Aorta (tissue), 5 donors: ENCODE measurements at regions not wholly inside any gene's neighbourhood (a gene's known extent, or its start where the extent isn't known, plus 50 kb on each side); places are given as distances from the start of the nearest gene placed in this dataset.
"Not testable (repeated sequence)": the region's sequence is repeated elsewhere in the genome, so short reads cannot be mapped to it uniquely, and the experiment has no call there.

Experiments used
- ATAC-seq: fragments of 200-7000 bp; cut with Tn5 transposase; one replicate; pipeline ENCODE4 v1.9.1; 2022; ENCODE audit warnings: moderate library complexity; ENCODE audit not compliant: low FRiP score
- DNase-seq, 2 donors: peaks; one replicate each; pipeline ENCODE4 v3.0.0-alpha.2; 2020
- H3K27ac ChIP-seq, 2 donors: one replicate each; pipeline ENCODE4 v1.5.1; 2013; ENCODE audit warnings: low read length in 2 of 2, mild to moderate bottlenecking in 2 of 2, moderate library complexity in 2 of 2, control low read depth in 1 of 2, inconsistent platforms in 1 of 2, low read depth in 1 of 2
- H3K27me3 ChIP-seq, 2 donors: one replicate each; pipeline ENCODE4 v1.6.1; 2013; ENCODE audit warnings: control low read depth in 1 of 2, low read length in 1 of 2, mild to moderate bottlenecking in 1 of 2, moderate library complexity in 1 of 2; ENCODE audit not compliant: insufficient read depth in 2 of 2, control insufficient read depth in 1 of 2
- H3K36me3 ChIP-seq, 2 donors: one replicate each; pipeline ENCODE4 v1.6.1; 2013; ENCODE audit warnings: control low read depth in 1 of 2, low read length in 1 of 2, mild to moderate bottlenecking in 1 of 2; ENCODE audit not compliant: insufficient read depth in 2 of 2, control insufficient read depth in 1 of 2
- H3K4me1 ChIP-seq, 2 donors: one replicate each; pipeline ENCODE4 v1.6.1; 2013; ENCODE audit warnings: low read length in 2 of 2, control low read depth in 1 of 2, mild to moderate bottlenecking in 1 of 2, moderate library complexity in 1 of 2; ENCODE audit not compliant: insufficient read depth in 2 of 2, control insufficient read depth in 1 of 2
- H3K4me3 ChIP-seq, 2 donors: one replicate each; pipeline ENCODE4 v1.5.1; 2013; ENCODE audit warnings: low read length in 2 of 2, control low read depth in 1 of 2, mild to moderate bottlenecking in 1 of 2
- H3K9me3 ChIP-seq: one replicate; pipeline ENCODE4 v1.6.1; 2013; ENCODE audit warnings: mild to moderate bottlenecking, low read length; ENCODE audit not compliant: control insufficient read depth
- WGBS, 2 donors: extraction: QIAGEN DNeasy Blood & Tissue Kit; methylation state at CpG; one replicate each; pipeline ENCODE4 v1.1.7; 2013; 5-methylcytosine and 5-hydroxymethylcytosine counted together
- intact Hi-C, 2 donors: fragments of 100-400 bp; cut with DNase I; formaldehyde crosslinking; loops; one replicate each; pipeline versions ENCODE4 v1.14.2 to v1.15.0; 2022
- donor health status: healthy with polysubstance abuse.
- donor health status: Bipolar disorder and iron deficiency.
- donor health status: DM: no; HTN: no; CAD: no.
- donor health status: DM: no; HTN: no; CAD: no.
- donor health status: DM: yes; HTN: yes; CAD: no.

GRCh38 chr10:45104674-45105073 lies 104.0 kb downstream of the ZNF22 start:
- no peak for DNase-seq
- H3K4me1 ChIP-seq, result no peaks in the 10 kb centered on the region
- no peak overlapping the region for H3K27ac ChIP-seq
- 69 to 79% methylated on average over 4 of the region's 4 CpGs for WGBS, 2 donors
- no peak overlapping the region for H3K4me3 ChIP-seq
- intact Hi-C loops, result no loop called here
- H3K27me3 ChIP-seq, result no peaks in the 10 kb centered on the region
- ATAC-seq, result no peak
- H3K9me3 ChIP-seq, result no peaks in the 10 kb centered on the region
- H3K36me3 ChIP-seq, result no peaks in the 10 kb centered on the region

DNA sequence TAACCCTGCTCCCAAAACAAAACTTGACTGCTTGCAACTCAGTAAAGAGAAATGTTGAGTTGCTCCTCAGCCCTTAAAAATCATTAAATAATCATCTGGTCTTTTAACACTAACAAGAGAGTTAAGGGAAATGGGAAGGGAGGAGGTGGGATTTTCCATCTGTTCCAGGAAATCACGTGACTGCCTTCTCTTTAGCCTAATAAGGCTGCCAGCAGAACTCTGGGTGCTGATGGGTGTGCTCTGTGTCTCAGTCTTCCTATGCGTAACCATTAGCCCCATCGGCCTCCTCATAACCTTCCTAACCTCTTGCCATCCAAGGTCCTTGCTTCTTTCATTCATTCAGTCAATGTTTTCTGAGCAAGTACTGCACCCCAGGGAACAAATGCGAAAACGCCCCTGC lies 104.6 kb downstream of the ZNF22 start:
- intact Hi-C loops, H3K27me3 ChIP-seq, H3K9me3 ChIP-seq, ATAC-seq, H3K36me3 ChIP-seq, H3K4me3 ChIP-seq, H3K27ac ChIP-seq, H3K4me1 ChIP-seq, DNase-seq: not testable (repeated sequence)
- 43 to 64% methylated on average over 5 of the region's 5 CpGs for WGBS, 2 donors

DNA sequence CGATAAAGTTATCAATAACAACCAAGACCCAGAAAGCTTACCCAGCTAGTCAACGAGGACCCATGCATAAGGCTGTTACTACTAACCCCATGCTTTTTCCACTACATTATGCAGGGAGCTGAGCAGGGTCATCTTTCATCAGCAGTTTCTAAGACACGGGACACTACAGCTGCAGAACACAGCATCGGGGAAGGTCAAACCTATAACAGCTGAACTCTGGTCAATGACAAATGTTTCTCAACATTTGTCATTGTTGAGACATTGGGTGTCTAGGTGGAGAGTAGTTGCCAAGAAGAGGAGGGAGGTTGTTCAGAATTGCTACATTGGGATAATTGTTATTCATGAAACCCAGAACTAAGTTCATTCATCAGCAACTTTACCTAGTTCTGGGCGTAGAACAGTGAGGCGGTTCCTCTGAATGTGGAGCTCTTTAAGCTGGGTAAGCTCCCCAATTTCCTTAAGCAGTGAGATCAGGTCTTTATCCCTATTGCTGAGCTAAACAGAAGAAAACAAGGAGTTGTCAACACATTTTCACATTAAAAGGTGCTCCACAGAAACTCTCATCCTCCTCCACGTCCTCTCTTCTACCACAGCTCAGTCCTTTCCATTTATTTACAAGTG lies 105.6 kb downstream of the ZNF22 start:
- no peak for ATAC-seq
- no peaks in the 10 kb centered on the region for H3K27me3 ChIP-seq

GRCh38 chr10:45111509-45111908 lies 110.8 kb downstream of the ZNF22 start:
- H3K4me3 ChIP-seq, result no peak overlapping the region
- ATAC-seq, result peak; percentile 26
- intact Hi-C loops, result no loop called here

More for the DNA sequence above, 105.6 kb downstream of the ZNF22 start:
- Histone ChIP-seq H3K9me3 (no peaks in the 10 kb centered on the region), H3K4me3 (no peak overlapping the region), H3K4me1 (no peaks in the 10 kb centered on the region), H3K27ac (no peak overlapping the region), H3K36me3 (no peaks in the 10 kb centered on the region)
- WGBS, 2 donors, result 72 to 81% methylated on average over 6 to 7 of the region's 7 CpGs
- DNase-seq, result no peak
- intact Hi-C loops, result no loop called here

DNA sequence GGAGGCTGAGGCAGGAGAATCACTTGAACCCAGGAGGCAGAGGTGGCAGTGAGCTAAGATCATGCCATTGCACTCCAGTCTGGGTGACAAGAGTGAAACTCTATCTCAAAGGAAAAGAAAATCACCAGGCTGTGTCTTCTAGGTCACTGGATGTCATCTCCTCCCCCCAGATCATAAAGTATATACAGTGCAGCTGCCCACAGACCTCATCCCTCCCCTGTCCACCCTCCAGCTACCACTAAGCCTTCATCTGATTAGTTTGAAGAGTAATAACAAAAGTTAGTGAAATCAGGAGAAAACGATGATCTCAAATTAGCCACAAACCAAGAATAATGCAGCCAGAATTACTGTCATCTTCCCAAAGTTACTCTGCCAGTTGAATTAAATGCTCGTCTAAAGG lies 117.2 kb downstream of the ZNF22 start:
- H3K27ac ChIP-seq, H3K4me1 ChIP-seq, ATAC-seq, DNase-seq, H3K9me3 ChIP-seq, H3K4me3 ChIP-seq, H3K36me3 ChIP-seq, intact Hi-C loops, H3K27me3 ChIP-seq: not testable (repeated sequence)
- 89 to 91% methylated on average over 2 of the region's 2 CpGs for WGBS, 2 donors

More at GRCh38 chr10:45111509-45111908, 110.8 kb downstream of the ZNF22 start:
- Histone ChIP-seq H3K27me3 (no peaks in the 10 kb centered on the region), H3K4me1 (no peaks in the 10 kb centered on the region), H3K27ac (no peak overlapping the region), H3K9me3 (no peaks in the 10 kb centered on the region), H3K36me3 (no peaks in the 10 kb centered on the region)
- DNase-seq, result no peak
- 93 to 99% methylated on average over 5 of the region's 5 CpGs for WGBS, 2 donors

DNA sequence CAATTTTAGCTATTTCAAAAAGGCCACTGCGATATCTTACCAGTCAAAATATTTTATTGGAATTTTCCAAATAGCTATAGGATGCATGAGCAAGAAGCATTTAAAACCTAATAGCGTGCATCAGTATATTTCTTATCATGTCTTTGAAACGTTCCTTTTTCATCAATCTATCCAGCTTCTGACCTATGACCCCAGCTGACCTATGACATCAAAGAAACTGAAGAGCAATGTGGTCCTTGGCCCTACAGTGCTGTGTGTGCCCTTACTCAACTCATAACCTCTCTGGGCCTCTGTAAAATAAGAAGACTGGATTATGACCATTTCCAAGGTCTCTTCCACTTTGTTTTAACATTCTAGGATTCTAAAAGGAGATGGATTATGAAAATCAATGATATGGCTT lies 118.2 kb downstream of the ZNF22 start:
- no peak overlapping the region for H3K27ac ChIP-seq
- intact Hi-C loops, result no loop called here
- peaks cover 0 to 2% of the 10 kb centered on the region in 2 donors for H3K27me3 ChIP-seq
- no peaks in the 10 kb centered on the region for H3K4me1 ChIP-seq
- no peaks in the 10 kb centered on the region for H3K9me3 ChIP-seq
- no peak for DNase-seq
- H3K4me3 ChIP-seq, result no peak overlapping the region
- no peaks in the 10 kb centered on the region for H3K36me3 ChIP-seq
- no peak for ATAC-seq
- 53 to 70% methylated on average over 3 of the region's 3 CpGs for WGBS, 2 donors

DNA sequence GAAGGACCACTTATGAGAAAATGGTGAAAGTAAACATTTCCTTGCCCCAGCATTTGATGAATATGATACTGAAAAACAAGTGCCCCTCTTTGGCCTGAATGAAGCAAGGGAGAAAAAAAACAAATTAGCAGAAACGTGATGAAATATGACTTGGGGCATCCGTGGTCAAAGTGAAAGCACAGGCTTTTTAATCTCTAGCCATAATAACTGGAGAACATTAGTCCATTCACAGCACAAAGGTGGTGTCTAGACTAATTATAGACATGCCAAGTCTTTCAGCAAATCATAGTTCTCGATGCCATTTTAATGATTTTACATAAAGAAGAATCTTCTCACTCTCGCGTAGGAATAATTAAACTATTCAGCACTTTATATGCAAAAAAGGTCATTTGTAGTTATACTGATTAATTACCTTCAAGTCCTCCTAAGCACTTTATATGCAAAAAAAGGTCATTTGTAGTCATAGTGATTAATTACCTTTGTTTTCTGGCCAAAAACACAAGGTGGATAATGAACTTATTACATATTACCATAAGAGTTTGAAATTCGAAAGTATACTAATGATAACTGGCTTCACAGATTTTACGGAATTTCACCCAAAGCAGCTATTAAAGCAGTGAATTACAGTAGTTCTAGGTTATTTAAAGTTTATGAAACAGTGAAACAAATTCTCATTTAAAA lies 121.6 kb downstream of the ZNF22 start:
- H3K9me3 ChIP-seq, H3K4me3 ChIP-seq, H3K4me1 ChIP-seq, intact Hi-C loops, H3K27me3 ChIP-seq, ATAC-seq, H3K36me3 ChIP-seq, DNase-seq, H3K27ac ChIP-seq: not testable (repeated sequence)
- 93% methylated on average over 5 of the region's 7 CpGs for WGBS, 2 donors

GRCh38 chr10:45135443-45136198 lies 134.9 kb downstream of the ZNF22 start:
- Histone ChIP-seq H3K27ac (no peak overlapping the region), H3K4me3 (no peak overlapping the region), H3K9me3 (no peaks in the 10 kb centered on the region), H3K36me3 (no peaks in the 10 kb centered on the region), H3K4me1 (no peaks in the 10 kb centered on the region), H3K27me3 (no peaks in the 10 kb centered on the region)
- 65 to 67% methylated on average over 12 of the region's 12 CpGs for WGBS, 2 donors
- DNase-seq, result no peak
- no peak for ATAC-seq
- intact Hi-C loops, result no loop called here
